ENCODE measurements at regions not wholly inside any gene's neighbourhood (a gene's known extent, or its start where the extent isn't known, plus 50 kb on each side); places are given as distances from the start of the nearest gene placed in this dataset.

- no peak for TF ChIP-seq SPI1 (IDR thresholded peaks at IDR 0.05; ENCODE audit: low read depth, low read length)
- no peak for TF ChIP-seq POLR2A (IDR thresholded peaks at IDR 0.05; ENCODE audit: low read depth, low read length)
- no peak for TF ChIP-seq POLR2AphosphoS5 (IDR thresholded peaks at IDR 0.05; ENCODE audit: low read depth, low read length)
- TF ChIP-seq TAF1 (IDR thresholded peaks at IDR 0.05; ENCODE audit: low read depth, low read length): no peak
These were observed 150.9 kb upstream of the COBL start for GRCh38 chr7:51467384-51468017.
